ENCODE measurements at regions not wholly inside any gene's neighbourhood (a gene's known extent, or its start where the extent isn't known, plus 50 kb on each side); places are given as distances from the start of the nearest gene placed in this dataset.

DNA sequence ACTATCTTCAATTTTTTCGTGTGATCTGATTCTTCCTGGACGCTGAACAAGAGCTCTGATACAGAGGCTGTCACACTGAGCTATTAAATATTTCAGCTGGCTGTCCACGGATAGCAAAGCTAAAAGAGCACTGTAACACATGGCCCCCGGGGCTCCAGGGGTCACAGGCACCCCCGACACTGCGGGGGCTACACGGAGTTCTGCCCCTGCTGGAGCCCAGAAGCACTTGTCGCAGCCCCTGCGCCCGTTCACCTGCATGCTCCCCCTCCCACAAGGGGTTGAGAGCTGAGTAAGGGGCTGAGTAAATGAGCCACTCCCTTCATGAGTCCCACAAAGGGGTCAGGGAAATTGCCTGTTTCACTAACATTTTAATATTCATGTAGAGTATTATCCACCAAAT lies 316.3 kb downstream of the TMEM167A start:
- TF ChIP-seq SPI1 (IDR thresholded peaks at IDR 0.05; ENCODE audit: low read depth, low read length) (no peak), POLR2AphosphoS5 (IDR thresholded peaks at IDR 0.05; ENCODE audit: low read depth, low read length) (no peak), PAX5 (IDR thresholded peaks at IDR 0.05; ENCODE audit: insufficient read depth, low read length, severe bottlenecking) (no peak)
- no peak for FAIRE-seq

DNA sequence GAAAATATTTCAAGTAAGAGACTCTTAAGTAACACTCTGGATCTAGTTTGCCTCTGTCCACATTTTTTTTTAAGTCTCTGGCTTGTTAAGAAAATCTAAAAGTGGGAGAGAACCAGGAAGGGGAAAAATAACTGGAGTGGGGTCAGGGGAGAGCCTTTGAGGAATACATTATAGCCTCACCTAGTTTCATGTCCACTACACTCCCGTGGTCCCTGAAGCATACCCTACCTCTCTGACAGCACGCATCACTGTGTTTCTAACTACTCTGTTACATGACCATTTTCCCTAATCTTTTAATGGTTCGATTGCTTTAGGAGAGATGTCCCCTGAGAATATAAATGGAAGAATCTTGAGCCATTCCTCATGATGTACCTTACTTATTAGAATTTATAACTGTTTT lies 318.3 kb downstream of the TMEM167A start:
- TF ChIP-seq SPI1 (IDR thresholded peaks at IDR 0.05; ENCODE audit: low read depth, low read length) (no peak), POLR2AphosphoS5 (IDR thresholded peaks at IDR 0.05; ENCODE audit: low read depth, low read length) (no peak), POLR2A (IDR thresholded peaks at IDR 0.05; ENCODE audit: low read depth, low read length) (no peak), TAF1 (IDR thresholded peaks at IDR 0.05; ENCODE audit: low read depth, low read length) (no peak), POU2F2 (IDR thresholded peaks at IDR 0.05; ENCODE audit: low read depth, low read length) (no peak), PAX5 (IDR thresholded peaks at IDR 0.05; ENCODE audit: insufficient read depth, low read length, severe bottlenecking) (no peak)
- DNase-seq (ENCODE audit: insufficient read length, low spot score) = no peak
- no peak for FAIRE-seq

More for the DNA sequence above, 316.3 kb downstream of the TMEM167A start:
- no peak for DNase-seq (ENCODE audit: insufficient read length, low spot score)

DNA sequence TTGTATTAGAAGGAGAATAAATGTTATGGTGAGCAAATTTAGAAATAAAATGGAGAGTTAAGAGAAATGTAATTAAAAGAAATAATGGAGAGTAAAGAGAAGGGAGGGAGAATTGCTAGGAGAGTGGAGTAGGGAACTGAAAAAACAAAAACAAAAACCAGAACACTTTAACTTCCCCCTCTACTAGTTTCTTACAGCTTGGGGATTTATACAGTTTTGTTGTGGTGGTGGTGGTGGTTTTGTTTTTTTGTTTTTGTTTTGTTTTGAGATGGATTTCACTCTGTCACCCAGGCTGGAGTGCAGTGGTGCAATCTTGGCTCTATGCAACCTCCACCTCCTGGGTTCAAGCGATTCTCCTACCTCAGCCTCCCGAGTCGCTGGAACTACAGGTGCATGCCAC lies 322.4 kb downstream of the TMEM167A start:
- FAIRE-seq (no peak), DNase-seq (ENCODE audit: insufficient read length, low spot score) (no peak)
- TF ChIP-seq PAX5 (IDR thresholded peaks at IDR 0.05; ENCODE audit: insufficient read depth, low read length, severe bottlenecking) = no peak
- peak; percentile 86 for TF ChIP-seq SPI1 (IDR thresholded peaks at IDR 0.05; ENCODE audit: low read depth, low read length)
- no peak for TF ChIP-seq TAF1 (IDR thresholded peaks at IDR 0.05; ENCODE audit: low read depth, low read length)

DNA sequence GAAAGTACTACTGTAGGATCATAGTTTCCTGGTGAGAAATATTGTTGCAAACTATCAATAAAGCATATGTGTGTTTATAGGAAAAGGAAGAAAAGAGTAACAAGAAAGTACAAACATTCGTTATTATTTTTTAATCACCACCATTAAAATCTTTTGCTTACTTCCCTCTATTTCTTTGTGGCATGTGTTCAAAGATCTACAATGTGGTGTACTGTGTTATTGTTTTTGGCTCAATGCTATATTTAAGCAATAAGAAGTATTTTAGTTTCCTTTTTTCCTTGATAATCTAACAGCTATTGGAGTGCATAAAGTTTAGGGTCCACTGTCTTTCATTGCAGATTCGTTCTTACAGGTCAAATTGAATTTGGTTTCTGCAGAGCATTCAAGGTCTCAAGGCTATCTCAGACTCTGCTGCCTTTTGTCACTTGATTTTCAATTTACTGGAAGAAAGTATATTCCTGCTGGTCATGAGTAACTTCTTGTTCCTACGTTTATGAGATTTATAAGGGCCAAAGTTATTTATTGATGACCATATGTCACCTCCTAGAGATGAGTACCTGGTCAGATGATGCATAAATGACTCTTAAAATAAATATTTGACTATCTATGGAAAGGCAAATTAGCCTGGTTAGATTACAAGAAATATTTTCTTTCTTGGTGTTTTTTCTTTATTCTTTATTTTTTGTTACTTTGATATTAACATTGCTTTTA lies 323.0 kb downstream of the TMEM167A start:
- FAIRE-seq (no peak), DNase-seq (ENCODE audit: insufficient read length, low spot score) (no peak)
- TF ChIP-seq POLR2AphosphoS5 (IDR thresholded peaks at IDR 0.05; ENCODE audit: low read depth, low read length) (no peak), SPI1 (IDR thresholded peaks at IDR 0.05; ENCODE audit: low read depth, low read length) (no peak), POU2F2 (IDR thresholded peaks at IDR 0.05; ENCODE audit: low read depth, low read length) (no peak)

DNA sequence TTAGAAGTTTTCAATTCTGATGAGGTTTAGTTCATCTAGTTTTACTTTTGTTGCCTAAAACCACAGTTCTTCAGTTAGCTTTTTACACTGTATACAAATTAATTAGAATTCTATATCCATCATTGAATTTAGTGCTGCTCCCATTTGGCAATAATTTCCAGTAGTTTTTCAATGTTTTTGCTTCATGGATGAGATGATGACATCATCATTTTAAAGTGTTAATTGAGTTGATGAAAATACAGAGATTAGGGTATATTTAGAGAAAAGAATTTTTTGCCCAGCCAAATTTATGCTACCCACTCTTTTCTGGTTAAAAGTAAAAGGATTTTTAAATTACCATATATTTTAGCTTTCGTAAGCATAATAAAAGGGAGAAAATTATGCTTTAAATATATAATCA lies 323.8 kb downstream of the TMEM167A start:
- DNase-seq (ENCODE audit: insufficient read length, low spot score) (no peak), FAIRE-seq (no peak)
- no peak for TF ChIP-seq POLR2A (IDR thresholded peaks at IDR 0.05; ENCODE audit: low read depth, low read length)
- TF ChIP-seq POU2F2 (IDR thresholded peaks at IDR 0.05; ENCODE audit: low read depth, low read length) = no peak
- TF ChIP-seq POLR2AphosphoS5 (IDR thresholded peaks at IDR 0.05; ENCODE audit: low read depth, low read length) = no peak
- no peak for TF ChIP-seq TAF1 (IDR thresholded peaks at IDR 0.05; ENCODE audit: low read depth, low read length)
- TF ChIP-seq PAX5 (IDR thresholded peaks at IDR 0.05; ENCODE audit: insufficient read depth, low read length, severe bottlenecking) = no peak
- TF ChIP-seq SPI1 (IDR thresholded peaks at IDR 0.05; ENCODE audit: low read depth, low read length) = no peak

DNA sequence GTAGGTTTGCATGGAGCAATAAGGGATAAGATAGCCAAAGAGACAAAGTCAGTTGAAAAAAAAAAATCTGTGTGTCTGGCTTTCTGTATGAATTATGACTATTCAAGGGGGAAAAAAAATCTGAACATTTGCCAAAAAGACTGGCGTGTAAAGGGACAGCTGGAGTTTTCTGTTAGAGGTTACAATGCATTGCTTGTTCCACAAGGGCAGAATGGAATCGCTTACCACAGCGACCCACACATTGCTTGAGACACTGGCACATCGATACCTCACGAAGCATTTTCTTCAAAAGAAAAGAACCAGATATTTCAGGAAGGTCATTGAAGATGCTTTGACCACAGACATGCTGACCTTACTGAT lies 327.8 kb downstream of the TMEM167A start:
- FAIRE-seq (peak; percentile 23), DNase-seq (ENCODE audit: insufficient read length, low spot score) (no peak)
- TF ChIP-seq PAX5 (IDR thresholded peaks at IDR 0.05; ENCODE audit: insufficient read depth, low read length, severe bottlenecking) (no peak), SPI1 (IDR thresholded peaks at IDR 0.05; ENCODE audit: low read depth, low read length) (no peak), TAF1 (IDR thresholded peaks at IDR 0.05; ENCODE audit: low read depth, low read length) (no peak), POLR2A (IDR thresholded peaks at IDR 0.05; ENCODE audit: low read depth, low read length) (no peak), POLR2AphosphoS5 (IDR thresholded peaks at IDR 0.05; ENCODE audit: low read depth, low read length) (no peak), POU2F2 (IDR thresholded peaks at IDR 0.05; ENCODE audit: low read depth, low read length) (no peak)

DNA sequence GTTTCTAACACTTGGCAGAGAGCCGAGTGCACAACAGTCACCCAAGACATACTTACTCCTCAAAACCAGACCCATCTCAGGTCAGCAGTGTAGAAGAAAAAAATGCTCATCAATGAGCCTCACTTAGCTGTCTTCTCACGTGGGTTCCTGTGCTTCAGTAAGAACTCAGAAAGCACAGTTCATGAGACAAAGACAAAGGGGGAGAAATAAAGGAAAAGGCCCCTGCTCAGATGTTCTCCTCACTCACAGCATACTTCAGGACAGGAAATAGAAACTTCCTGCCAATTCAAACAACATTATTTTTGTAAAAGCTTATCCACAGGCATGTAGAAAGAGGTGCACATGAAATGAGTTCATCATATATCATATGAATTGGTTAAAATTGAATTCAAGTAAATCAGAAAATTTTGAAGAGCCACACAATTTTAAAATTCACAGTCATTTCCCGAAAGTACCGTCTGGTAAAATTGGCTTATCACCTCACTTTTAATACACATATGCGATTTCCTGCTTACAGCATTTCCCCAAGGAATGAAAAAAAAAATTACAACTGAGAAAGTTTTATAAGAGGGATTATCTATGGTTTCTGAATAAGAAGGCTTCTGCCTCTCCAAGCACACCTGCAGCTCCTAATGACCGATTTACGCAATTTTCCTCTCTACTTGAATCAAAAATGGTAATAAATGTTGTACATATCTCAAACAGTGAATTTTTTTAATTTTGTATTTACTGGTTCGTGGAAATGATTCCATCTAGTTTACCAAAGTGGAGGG lies 328.3 kb downstream of the TMEM167A start:
- TF ChIP-seq POLR2A (IDR thresholded peaks at IDR 0.05; ENCODE audit: low read depth, low read length) = no peak
- no peak for TF ChIP-seq PAX5 (IDR thresholded peaks at IDR 0.05; ENCODE audit: insufficient read depth, low read length, severe bottlenecking)
- TF ChIP-seq POU2F2 (IDR thresholded peaks at IDR 0.05; ENCODE audit: low read depth, low read length) = no peak
- TF ChIP-seq TAF1 (IDR thresholded peaks at IDR 0.05; ENCODE audit: low read depth, low read length) = no peak
- TF ChIP-seq SPI1 (IDR thresholded peaks at IDR 0.05; ENCODE audit: low read depth, low read length) = no peak
- TF ChIP-seq POLR2AphosphoS5 (IDR thresholded peaks at IDR 0.05; ENCODE audit: low read depth, low read length) = no peak
- DNase-seq (ENCODE audit: insufficient read length, low spot score) (no peak), FAIRE-seq (no peak)

DNA sequence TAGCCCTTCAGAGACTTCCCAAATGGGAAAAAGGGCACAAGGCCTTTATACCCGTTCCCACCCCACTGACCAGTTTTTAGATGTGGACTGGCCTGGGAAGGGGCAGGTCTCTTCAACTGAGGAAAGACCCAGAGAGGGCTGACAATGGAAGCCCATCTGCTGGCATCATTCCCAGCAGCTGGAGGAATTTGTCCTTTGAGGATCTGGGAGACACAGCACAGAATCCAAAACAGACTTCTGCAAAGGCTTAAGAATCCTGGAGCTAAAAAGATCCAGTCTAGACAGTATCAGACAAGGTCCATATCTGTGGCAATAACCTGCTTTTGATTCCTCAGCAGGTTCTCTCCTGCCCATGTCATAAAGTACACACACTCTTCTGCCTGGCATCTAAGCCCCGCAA lies 329.2 kb downstream of the TMEM167A start:
- no peak for DNase-seq (ENCODE audit: insufficient read length, low spot score)
- no peak for TF ChIP-seq POLR2A (IDR thresholded peaks at IDR 0.05; ENCODE audit: low read depth, low read length)
- TF ChIP-seq SPI1 (IDR thresholded peaks at IDR 0.05; ENCODE audit: low read depth, low read length) = no peak
- TF ChIP-seq TAF1 (IDR thresholded peaks at IDR 0.05; ENCODE audit: low read depth, low read length) = no peak
- no peak for TF ChIP-seq POU2F2 (IDR thresholded peaks at IDR 0.05; ENCODE audit: low read depth, low read length)
- no peak for FAIRE-seq

DNA sequence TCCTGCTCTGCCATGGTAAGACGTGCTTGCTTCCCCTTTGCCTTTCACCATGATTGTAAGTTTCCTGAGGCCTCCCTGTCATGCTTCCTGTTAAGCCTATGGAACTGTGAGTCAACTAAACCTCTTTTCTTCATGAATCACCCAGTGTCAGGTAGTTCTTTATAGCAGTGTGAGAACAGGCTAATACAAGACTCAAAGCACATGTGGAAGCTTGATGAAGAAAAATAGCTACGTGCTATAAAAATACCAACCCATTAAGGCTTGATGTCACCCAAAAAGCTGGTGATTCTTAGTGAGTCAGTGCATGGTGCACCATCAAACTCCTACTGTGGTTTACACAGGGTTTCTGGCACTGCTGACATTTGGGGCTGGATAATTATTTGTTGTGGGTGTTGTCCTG lies 332.2 kb downstream of the TMEM167A start:
- FAIRE-seq = no peak
- DNase-seq (ENCODE audit: insufficient read length, low spot score) = no peak
- no peak for TF ChIP-seq POLR2AphosphoS5 (IDR thresholded peaks at IDR 0.05; ENCODE audit: low read depth, low read length)
- TF ChIP-seq SPI1 (IDR thresholded peaks at IDR 0.05; ENCODE audit: low read depth, low read length) = no peak
- no peak for TF ChIP-seq TAF1 (IDR thresholded peaks at IDR 0.05; ENCODE audit: low read depth, low read length)
- TF ChIP-seq POU2F2 (IDR thresholded peaks at IDR 0.05; ENCODE audit: low read depth, low read length) = no peak
- no peak for TF ChIP-seq PAX5 (IDR thresholded peaks at IDR 0.05; ENCODE audit: insufficient read depth, low read length, severe bottlenecking)
- no peak for TF ChIP-seq POLR2A (IDR thresholded peaks at IDR 0.05; ENCODE audit: low read depth, low read length)

DNA sequence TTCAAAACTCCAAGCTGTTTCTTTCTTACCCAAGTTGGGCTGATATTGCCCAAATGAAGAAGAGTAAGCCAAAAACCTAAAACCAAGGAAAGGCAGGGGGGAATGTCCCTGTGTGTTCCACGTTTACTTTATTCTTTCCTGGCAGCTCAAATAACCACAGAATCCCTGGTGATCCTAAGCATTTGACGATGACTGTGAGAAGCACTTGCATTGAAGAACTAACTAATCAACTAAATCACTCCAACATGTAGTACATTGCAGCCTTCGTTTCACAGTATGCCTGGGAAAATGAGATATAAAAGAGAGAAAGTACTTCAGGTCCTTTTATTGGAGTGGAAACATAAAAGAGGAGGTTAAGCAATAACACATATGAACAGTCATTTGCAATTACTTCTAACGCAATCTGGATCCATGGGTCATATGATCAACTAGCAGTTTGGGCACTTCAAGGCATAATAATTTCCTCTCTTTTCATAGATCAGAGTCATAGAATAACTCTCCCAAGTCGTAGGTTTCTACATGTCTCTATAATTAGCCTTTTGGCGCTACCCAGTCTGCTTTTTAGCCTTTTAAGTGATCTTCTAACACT lies 338.4 kb downstream of the TMEM167A start:
- no peak for FAIRE-seq
- DNase-seq (ENCODE audit: insufficient read length, low spot score) = no peak
- TF ChIP-seq PAX5 (IDR thresholded peaks at IDR 0.05; ENCODE audit: insufficient read depth, low read length, severe bottlenecking) (no peak), TAF1 (IDR thresholded peaks at IDR 0.05; ENCODE audit: low read depth, low read length) (no peak), SPI1 (IDR thresholded peaks at IDR 0.05; ENCODE audit: low read depth, low read length) (no peak), POU2F2 (IDR thresholded peaks at IDR 0.05; ENCODE audit: low read depth, low read length) (no peak), POLR2A (IDR thresholded peaks at IDR 0.05; ENCODE audit: low read depth, low read length) (no peak), POLR2AphosphoS5 (IDR thresholded peaks at IDR 0.05; ENCODE audit: low read depth, low read length) (no peak)
